Activated CD4-positive, alpha-beta T cell treated with anti-CD3 and anti-CD28 coated beads for 48 hours (primary cell): ENCODE measurements at regions not wholly inside any gene's neighbourhood (a gene's known extent, or its start where the extent isn't known, plus 50 kb on each side); places are given as distances from the start of the nearest gene placed in this dataset.

Experiments
- DNase-seq: peaks from one replicate; pipeline ENCODE4 v3.0.0-alpha.2; 2020

DNA sequence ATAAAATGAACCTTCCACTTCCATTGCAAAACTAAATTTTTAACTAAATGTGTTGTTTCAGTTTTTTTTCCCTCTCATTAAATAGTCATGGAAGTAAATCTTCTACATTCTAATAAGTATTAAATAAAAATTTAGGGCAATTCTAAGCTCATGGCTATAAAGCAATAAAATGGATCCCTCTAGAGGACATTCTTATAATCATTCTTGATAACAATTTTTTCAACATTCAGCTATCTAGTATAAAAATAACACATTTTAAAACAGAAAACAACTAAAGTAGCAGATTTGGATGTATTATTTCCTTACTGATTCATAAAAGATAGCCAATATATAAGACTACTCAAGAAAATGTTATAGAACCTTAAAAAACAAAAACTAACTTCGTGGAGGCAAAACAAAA, 393.1 kb downstream of the PLOD2 start:
- DNase-seq: no peak

DNA sequence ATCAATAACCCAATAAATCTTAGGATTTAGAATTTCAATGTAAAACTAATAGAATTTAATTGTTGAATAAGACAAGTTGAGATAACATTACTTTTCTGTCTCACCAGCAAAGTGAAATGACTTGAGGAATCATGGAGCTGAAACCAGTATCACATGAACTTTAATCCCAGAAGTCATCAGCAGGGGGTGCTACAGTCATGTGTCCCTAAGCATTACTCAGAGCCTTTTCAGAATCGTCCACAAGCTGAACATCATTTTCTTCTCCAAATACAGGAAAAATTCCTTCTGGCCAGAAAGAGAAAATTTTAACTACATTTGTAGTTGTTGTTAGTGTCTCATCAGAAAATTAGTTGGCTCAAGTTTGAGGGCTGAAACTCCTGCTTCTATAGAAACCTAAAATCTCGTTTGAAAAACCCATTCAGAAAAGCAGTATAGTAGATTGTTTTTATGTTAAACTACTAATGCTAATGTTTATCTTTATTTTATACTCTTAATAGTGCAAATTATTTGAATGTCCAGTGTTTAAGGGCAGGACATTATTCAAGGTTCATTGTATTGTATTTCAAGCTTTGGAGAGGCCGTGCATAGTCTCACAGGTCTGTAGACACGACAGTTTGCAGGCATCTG, 384.1 kb downstream of the PLOD2 start:
- DNase-seq: peak; percentile 15

DNA sequence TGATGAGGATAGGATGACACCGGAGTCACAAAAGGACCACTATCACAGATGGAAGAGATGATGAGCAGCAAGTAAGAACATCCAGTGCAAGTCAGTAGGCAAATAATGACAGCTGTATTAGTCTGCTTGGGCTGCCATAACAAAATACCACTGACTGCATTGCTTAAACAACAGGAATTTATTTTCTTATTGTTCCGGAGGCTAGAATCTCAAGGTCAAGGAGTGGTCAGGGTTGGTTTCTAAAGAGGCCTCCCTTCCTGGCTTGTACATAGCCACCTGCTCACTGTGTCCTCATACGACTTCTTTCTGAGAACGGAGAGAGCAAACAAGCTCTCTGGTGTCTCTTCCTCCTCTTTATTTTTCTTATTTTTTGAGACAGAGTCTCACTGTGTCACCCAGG, 380.7 kb downstream of the PLOD2 start:
- DNase-seq: no peak

- DNase-seq: no peak
Observed at GRCh38 chr3:145785668-145786067, 375.3 kb downstream of the PLOD2 start.

GRCh38 chr3:145798007-145798406, 363.0 kb downstream of the PLOD2 start:
- DNase-seq: no peak

DNA sequence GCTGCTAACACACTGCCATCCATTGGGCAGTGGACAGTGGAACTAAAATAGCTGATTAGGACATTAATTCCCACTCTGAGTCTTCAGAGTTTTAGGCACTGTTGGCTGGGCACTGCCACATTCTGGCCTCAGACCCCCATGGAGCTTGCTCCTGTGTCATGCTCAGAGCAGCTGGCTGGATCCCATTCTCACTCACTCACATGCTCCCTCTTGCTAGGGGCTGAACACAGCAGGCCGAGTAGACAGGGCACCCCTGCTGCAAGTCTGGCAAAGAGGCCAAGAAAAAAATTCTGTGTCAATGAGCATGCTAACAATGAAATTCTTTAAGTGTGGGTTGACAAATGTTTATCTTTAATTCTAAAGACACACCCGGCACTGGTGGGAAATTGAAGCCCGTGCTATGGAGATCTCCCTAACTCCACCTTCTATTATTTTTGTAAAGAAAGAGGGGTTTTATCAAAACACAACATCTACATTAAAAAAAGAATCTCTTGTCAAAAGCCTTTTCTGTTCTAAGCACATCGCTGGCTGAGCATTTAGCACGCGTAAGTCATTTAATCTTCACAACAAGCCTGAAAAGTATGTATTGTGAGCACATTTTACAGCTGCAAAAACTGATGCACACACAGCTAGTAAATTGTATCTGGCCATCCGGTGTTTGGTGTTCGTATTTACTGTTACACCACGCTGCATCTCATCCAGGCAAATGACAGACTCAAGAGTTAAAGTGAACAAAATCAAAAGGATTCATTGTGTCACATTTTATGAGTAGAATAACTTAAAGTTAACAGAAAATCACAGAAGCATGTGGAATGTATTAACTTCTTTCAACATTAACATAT, 362.1 kb downstream of the PLOD2 start:
- DNase-seq: no peak

DNA sequence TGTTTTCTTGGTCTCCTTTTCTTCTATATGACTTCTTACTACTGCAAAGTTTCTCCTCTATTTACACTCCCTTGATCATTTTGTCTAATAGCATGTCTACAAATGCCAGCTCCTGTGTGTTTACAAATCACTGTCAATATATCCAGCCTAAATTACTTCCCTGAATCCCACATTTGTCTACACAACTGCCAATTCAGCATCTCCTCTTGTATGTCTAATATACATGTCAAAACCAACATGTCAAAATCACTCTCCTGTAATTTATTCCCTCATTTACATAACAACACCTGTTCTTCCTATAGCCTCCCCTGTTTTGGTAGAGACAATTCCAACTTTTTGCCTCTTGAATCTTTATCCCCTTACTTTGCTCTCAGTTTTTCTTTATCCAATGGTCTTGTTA, 359.3 kb downstream of the PLOD2 start:
- no peak for DNase-seq

DNA sequence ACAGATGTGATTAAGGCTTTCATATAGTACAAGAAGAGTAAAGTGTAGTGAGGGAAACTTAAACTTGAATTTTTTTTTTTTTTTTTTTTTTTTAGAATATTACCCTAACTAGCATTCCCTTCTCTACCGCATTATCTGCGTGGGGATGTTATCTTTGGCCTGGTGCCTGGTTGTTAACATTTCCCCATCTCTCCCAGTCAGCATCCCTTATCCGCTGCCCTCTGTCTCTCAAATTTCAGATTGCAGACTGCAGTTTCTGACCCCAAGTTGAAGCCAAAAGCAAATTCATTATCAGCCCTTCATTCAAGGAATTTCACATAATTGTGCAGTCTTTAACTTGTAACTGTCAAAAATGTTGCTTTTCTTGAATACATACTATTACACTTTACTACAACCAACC, 353.0 kb downstream of the PLOD2 start:
- DNase-seq: no peak

GRCh38 chr3:145812391-145812790, 348.6 kb downstream of the PLOD2 start:
- no peak for DNase-seq

DNA sequence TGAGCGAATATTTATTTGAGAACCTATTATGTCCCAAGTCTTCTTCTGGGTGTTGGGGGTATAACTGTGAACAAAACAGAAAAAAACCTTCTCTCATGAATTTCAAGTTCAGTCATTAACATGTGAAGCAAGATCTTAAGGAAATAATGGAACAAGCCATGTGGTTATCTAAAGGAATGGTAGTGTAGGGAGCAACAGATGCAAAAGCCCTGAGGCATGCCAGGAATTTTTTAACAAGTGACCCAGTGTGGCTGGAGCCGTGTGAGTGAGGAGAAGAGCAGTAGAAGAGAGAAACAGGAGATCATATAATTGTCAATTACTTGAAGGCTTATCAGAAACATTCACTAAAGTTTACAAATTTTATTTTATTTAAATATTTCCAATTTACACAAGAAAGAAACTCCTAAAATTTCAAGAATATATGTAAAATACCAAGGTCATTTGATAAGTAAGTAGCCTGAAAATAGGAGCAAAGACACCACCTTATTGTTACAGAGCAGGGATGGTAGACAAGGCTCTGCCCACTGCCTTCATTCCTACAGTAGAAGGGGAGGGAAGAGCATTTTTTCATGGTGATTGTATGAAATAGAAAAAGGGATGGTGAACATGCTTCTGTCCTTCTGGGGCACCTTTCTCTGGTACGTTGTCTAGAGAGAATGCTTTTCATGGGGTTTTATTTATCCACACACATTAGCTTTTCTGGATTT, 345.1 kb downstream of the PLOD2 start:
- no peak for DNase-seq

GRCh38 chr3:145817870-145818483, 343.0 kb downstream of the PLOD2 start:
- no peak for DNase-seq

DNA sequence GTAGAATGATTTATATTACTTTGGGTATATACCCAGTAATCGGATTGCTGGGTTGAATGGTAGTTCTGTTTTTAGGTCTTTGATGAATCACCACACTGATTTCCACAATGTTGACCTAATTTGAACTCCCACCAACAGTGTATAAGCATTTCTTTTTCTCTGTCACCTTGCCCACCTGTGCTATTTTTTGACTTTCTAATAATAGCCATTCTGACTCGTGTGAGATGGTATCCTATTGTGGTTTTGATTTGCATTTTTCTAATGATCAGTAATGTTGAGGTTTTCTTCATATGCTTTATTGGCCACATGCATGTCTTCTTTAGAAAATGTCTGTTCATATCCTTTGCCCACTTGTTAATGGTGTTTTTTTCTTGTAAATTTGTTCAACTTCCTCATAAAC, 340.8 kb downstream of the PLOD2 start:
- DNase-seq: no peak

GRCh38 chr3:145842294-145842902, 318.6 kb downstream of the PLOD2 start:
- no peak for DNase-seq

DNA sequence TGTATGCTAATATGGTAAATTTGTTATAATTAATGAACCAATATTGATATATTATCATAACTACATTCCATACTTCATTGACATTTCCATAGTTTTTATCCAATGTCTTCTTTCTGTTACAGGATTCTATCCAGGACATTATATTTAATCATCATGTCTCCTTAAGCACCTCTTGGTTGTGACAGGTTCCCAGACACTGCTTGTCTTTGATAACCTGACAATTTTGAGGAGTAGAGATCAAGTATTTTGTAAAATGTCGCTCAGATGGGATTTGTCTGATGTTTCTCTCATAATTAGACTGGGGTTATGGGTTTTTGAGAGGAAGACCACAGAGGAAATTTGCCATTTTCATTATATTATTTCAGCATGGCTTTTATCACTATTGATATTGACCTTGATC, 317.4 kb downstream of the PLOD2 start:
- DNase-seq: no peak

DNA sequence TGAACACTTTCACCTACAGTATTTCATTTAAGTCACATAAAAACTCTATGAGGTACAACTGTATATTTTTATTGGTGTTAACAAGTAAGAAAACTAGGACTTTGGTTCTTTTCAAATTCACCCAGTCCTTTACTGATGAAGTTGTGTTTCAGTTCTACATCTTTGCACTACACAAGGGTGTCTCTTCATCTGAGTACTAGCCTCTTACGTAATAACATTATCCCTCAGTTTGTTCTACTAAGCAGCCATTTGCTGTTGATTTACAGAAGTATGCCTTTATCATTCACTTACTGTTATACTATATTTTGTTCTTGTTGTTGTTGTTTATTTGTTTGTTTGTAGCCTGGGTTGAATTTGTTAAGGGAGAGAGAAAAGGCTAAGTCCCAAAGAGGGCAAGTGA, 311.9 kb downstream of the PLOD2 start:
- DNase-seq: no peak

GRCh38 chr3:145854499-145854898, 306.5 kb downstream of the PLOD2 start:
- DNase-seq: no peak

GRCh38 chr3:145857956-145858355, 303.0 kb downstream of the PLOD2 start:
- no peak for DNase-seq

DNA sequence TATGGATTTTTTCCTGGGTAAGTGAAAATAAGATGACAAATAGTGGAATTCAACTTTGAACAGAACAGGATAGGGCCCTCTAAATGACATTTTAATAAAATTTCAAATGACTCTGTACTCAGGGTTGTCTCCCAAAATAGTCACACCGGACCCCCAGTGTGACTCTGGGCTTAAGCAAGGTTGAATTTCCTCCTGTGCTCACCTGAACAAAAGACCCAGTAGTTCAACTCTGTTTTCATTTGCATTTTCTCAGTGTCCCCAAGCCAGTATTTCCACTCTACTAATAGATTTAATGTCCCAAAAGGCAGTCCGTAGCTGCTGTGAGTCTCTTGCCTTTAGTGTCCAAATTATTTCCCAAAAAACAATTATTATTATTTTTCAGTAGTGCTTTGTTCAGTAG, 296.6 kb downstream of the PLOD2 start:
- no peak for DNase-seq

DNA sequence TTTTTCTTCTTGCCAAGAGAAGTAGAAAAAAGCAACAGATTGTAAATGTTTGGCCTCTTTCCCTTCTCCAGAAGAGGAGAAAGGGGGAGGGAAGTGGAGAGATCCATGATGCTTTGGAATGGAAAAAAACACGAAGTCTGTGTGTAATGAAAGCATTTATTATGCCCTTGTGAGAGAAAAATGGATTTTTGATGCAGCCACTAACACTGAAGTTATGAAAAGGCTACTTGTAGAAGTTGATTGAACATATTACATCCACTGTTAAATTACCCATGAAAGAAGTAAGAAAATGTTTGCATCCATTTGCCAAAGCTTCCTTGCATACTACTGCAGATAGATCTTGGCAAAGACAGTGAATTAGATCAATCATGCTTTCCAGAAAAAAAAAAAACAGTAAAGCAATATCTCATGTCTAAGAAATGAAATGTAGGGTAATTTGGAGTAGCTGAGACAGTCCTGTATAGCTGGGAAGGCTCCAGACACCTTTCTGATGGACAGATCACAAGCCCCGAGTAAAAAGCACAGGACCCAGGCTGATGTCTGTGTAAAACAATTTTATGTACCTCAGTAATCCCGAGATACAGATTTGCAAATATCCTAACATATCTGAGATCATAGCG, 295.5 kb downstream of the PLOD2 start:
- no peak for DNase-seq

- no peak for DNase-seq
Observed at GRCh38 chr3:145869958-145870357, 291.0 kb downstream of the PLOD2 start.

DNA sequence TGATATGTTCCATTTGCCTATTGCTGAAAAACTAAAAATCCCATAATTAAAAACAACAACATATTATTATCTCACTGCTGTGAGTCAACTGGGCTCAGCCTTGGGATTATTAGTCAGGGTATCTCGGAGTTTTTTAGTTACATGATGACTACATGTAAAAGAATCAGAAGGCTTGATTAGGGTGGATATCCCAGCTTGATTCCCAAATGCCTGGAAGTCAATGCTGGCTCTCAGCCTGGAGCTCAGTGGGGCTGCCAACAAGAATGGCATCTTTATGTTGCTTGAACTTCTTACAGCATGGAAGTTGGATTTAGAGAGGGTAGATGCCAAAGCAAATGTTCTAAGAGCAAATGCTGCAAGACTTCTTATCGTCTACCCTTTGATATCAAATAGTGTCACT, 278.5 kb downstream of the PLOD2 start:
- no peak for DNase-seq

DNA sequence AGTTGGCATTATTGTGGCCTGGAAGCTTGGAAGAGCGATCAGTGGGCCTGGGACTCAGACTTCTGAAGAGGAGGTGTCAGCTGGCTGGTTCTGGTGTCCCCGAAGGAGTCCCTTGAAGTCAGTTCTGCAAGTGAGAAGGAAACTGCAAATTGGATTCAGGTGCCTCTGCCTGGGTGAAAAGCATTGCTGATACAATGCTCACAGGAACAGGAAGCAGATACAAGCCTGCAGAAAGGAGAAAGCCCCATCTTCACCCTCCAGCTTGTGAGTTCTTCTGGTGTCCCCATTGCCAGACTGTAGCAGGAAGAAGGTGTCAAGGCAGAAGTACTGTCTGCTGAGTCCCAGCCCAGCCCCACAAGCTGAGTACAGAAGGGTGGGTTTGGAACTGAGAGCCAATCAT, 271.3 kb downstream of the PLOD2 start:
- DNase-seq: no peak

- DNase-seq: no peak
Observed at GRCh38 chr3:145892869-145893268, 268.1 kb downstream of the PLOD2 start.
